Umbilical cord (tissue), 1 donor: ENCODE measurements at regions not wholly inside any gene's neighbourhood (a gene's known extent, or its start where the extent isn't known, plus 50 kb on each side); places are given as distances from the start of the nearest gene placed in this dataset.

ENCODE experiments used
- DNase-seq: peaks from one replicate; pipeline ENCODE4 v3.0.0-alpha.2; 2015; ENCODE audit warnings: low spot score

DNA sequence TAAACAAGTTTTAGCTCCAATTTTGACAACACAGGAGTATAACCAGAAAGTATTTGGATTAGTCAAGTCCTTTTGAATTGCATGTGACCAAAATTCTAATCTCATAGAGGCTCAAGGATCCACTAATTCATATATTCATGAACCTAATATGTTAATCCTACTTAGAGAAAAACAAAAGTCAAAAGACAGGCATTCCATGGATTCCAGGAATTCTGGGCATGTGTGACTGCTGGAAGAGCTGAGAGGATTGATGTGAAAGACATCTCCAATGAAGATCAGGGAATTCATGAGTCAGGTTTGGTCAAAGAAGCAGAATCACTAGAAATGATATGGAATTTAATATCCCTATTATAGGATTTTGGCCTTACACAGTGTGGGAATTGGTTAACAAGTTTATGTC, 1494.6 kb upstream of the DDX18 start:
- no peak for DNase-seq

DNA sequence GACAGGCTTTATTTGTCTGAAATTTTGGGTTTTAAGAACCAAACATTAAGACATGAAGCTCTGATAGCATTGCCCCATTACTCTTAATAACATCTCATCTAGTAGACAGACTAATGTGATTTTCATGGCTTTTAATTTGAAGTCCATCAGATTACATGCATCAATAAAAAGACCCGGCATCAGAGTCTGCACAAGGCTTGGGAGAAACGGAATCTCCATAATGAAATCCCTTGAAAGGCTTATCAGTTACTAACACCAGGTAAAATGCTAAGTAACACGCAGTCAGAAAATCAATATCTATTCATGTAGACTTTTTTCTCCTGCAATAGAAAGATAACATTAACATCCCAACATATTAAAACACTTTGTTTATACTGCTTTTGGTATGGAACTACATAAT, 1485.2 kb upstream of the DDX18 start:
- DNase-seq = no peak

GRCh38 chr2:116340690-116341089, 1473.8 kb upstream of the DDX18 start:
- no peak for DNase-seq

DNA sequence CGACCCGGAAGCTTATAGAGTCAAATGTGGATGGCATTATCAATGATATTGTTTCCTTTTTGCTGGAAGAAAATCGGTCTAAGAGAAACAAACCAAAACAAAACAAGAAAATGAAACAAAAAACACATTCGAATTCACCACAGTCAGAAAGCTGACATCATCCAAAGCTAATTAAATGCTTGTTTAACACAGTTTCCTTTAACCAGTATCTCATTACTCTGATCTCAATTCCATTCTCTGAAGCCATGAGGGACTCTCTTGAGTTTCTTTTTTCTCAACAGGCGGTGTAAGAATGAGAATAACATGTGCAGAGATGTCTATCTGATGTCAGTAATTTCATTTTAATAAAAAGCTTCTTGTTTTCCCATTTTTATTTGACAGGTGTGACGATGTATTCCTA, 1448.3 kb upstream of the DDX18 start:
- DNase-seq = no peak

- DNase-seq = no peak
Measured at GRCh38 chr2:116378786-116379185, 1435.7 kb upstream of the DDX18 start.

- peak; percentile 5 for DNase-seq
Measured at GRCh38 chr2:116411211-116411610, 1403.3 kb upstream of the DDX18 start.

DNA sequence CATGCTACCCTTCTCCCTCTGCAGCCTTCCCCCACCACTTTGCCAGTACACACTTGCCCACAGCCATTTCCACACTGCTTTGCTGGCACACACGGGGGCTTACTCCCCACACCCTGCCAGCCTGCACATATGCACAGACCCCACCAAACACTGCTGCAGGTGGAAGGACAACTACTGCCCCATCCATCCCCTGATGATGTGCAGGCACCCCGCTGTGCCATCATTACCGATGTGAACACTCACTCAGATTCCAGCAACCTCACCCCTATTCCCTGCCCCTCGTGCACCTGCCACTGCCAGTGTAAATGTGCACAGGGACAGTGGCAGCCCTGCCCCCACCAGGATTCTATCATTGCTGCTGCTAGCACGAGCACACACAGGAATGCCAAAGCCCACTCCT, 1400.8 kb upstream of the DDX18 start:
- DNase-seq = no peak

DNA sequence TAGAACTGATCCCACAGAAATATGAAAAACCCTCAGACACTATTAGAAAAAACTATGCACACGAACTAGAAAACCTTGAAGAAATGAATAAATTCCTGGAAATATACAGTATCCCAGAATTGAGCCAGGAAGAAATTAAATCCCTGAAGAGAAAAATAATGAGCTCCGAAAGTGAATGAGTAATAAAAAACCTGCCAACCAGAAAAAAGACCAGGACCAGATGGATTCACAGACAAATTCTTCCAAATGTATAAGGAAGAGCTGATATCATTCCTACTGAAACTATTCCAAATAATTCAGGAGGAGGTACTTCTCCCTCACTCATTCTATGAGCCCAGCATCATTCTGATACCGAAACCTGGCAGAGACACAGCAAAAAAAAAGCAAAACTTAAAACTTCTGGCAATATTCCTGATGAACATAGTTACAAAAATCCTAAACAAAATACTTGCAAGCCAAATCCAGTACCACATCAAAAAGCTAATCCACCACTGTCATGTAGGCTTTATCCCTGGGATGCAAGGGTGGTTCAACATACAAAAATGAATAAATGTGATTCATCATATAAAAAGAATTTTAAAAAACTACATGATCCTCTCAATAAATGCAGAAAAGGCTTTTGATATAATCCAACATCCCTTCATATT, 1397.6 kb upstream of the DDX18 start:
- DNase-seq = peak; percentile 54

DNA sequence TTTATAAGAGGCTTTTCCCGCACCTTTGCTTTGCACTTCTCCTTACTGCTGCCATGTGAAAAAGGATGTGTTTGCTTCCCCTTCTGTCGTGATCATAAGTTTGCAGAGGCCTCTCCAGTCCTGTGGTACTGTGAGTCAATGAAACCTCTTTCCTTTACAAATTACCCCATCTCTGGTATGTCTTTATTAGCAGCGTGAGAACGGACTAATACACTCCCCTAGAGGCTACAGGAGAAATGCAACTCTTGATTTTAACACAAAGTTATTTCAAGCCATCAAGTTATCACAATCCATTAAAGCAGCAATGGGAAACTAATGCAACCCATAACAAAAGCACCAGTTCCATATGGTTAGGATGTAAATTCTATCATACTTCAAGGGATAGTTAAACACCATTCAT, 1378.8 kb upstream of the DDX18 start:
- DNase-seq = no peak

- DNase-seq = no peak
Measured at GRCh38 chr2:116440104-116440653, 1374.3 kb upstream of the DDX18 start.

DNA sequence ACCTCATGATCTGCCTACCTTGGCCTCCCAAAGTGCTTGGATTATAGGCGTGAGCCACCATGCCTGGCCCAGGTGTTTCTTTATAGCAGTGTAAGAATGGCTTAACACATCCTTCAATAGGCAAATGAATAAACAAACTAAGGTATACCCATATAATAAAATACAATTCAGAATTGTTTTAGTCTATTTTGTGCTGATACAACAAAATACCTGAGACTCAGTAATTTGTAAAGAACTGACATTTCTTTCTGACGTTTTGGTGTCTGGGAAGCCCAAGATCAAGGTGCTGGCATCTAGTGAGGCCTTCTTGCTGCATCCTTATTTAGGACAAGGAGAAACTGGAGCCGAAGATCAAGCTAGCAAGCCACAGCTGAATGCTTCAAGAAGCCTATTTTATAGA, 1372.1 kb upstream of the DDX18 start:
- DNase-seq = no peak

GRCh38 chr2:116444256-116444872, 1370.1 kb upstream of the DDX18 start:
- no peak for DNase-seq

DNA sequence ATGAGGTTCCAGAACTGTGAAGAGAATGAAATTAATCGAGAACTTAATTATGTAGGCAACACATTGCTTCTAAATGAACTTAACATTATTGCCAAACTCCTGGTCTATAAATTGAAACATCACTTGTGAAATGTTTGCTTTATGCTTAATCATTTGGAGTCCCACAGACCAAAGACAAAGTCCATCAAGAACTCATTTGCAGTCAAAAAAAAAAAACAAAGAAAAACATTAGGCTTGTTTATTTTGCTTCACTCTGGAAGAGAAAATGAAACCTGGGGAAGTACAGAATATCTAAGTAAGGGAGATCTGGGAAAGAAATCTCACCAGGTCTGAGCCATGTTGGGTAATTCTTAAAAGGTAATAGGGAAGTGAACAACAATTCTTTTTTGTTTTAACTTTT, 1363.5 kb upstream of the DDX18 start:
- DNase-seq = no peak

DNA sequence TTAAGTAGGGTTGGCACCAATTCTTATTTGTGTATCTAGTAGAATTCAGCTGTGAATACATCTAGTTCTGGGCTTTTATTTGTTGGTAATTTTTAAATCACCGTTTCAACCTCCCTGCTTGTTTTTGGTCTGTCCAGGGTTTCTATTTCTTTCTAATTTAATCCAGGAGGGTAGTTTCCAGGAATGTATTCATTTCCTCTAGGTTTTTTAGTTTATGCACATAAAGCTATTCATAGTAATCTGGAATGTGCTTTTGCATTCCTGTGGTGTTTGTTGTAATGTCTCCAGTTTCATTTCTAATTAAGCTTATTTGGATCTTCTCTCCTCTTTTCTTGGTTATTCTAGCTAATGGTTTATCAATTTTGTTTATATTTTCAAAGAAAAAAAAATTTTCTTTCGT, 1361.8 kb upstream of the DDX18 start:
- DNase-seq = no peak

GRCh38 chr2:116456429-116456828, 1358.1 kb upstream of the DDX18 start:
- DNase-seq = no peak

DNA sequence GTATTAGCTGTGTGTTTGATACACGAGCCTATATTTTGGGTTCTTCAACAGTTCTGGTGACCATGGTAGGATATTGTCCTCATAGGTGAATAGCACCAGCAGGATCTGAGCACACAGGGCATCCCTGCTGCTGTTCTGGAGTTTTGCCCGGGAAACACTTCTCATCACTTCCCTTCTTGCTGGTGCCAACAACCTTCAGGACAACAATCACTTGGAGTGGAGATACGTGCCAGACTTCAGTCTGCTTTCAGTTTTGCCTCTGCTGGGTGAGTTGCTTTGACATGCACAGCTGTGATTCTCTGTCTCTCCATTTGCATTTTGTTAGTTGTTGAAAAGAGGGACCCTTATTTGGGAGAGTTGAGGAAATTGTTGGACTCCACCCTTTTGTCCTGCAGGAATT, 1347.2 kb upstream of the DDX18 start:
- no peak for DNase-seq

DNA sequence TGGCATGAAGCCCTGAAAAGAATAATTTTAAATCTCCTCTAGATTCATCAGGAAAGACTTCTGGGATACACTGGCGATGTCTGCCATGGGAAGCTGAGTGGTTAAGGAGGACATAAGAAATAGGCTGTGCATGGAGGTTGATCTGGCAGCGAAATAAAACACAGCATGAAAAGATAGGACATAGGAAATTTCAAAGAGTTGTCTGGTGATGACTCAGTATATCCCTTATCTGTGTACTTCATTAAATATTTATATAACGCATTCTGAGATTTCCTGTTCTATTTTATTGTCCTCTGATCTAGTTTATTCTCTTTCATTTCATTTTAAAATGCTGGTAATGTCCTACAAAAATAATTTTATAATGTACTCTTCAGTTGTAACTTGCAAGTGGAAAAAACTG, 1337.3 kb upstream of the DDX18 start:
- DNase-seq = no peak

- no peak for DNase-seq
Measured at GRCh38 chr2:116487336-116487735, 1327.2 kb upstream of the DDX18 start.

DNA sequence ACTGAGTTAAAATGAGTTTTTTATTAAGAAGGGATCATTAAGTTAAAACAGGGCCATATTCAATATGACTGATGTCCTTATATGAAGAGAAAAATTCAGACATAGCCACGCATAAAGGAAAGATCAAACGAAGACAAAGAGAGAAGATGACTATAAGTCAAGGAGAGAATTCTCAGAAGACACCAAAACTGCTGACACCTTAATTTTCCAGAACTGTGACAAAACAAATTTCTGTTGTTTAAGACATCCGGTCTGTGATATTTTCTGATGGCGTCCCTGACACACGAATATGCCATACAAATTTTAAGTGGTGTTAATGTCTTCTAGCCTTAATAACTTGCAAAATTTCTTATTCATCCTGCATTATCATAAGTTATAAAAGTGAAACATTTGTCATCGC, 1325.2 kb upstream of the DDX18 start:
- no peak for DNase-seq

DNA sequence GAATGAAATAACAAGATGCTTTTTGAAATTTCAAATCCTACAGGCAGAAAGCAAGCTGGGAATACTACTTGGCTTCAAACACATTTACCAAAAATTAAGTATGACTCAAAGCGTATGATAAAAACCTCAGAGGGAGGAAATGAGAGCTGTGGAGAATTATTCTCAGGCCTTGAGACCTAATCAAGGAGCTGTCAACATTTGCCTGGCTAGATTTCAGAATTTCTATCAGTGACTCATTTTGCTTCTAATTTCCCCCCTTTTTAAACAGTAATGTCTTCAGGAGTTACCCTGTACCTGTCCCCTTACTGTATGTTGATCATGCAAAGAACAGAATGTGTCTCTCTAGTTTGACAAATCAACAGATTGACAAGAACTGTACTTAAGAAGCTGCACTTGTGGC, 1324.5 kb upstream of the DDX18 start:
- DNase-seq = no peak

- DNase-seq = no peak
Measured at GRCh38 chr2:116490511-116491145, 1323.9 kb upstream of the DDX18 start.

- DNase-seq = peak; percentile 13
Measured at GRCh38 chr2:116491292-116491691, 1323.2 kb upstream of the DDX18 start.

- DNase-seq = no peak
Measured at GRCh38 chr2:116499389-116499788, 1315.1 kb upstream of the DDX18 start.
